Adipose tissue (tissue), 3 donors: ENCODE measurements at regions not wholly inside any gene's neighbourhood (a gene's known extent, or its start where the extent isn't known, plus 50 kb on each side); places are given as distances from the start of the nearest gene placed in this dataset.

Experiments
- H3K27ac ChIP-seq: one replicate; pipeline ENCODE4 v1.5.1; 2013; ENCODE audit warnings: low read depth, low read length
- WGBS, 3 donors: extraction: QIAGEN DNeasy Blood & Tissue Kit; methylation state at CpG; one replicate each; pipeline ENCODE4 v1.1.7; 2013; 5-methylcytosine and 5-hydroxymethylcytosine counted together
- donor health status: healthy with polysubstance abuse.
- donor health status: Bipolar disorder and iron deficiency.
- donor health status: healthy.

DNA sequence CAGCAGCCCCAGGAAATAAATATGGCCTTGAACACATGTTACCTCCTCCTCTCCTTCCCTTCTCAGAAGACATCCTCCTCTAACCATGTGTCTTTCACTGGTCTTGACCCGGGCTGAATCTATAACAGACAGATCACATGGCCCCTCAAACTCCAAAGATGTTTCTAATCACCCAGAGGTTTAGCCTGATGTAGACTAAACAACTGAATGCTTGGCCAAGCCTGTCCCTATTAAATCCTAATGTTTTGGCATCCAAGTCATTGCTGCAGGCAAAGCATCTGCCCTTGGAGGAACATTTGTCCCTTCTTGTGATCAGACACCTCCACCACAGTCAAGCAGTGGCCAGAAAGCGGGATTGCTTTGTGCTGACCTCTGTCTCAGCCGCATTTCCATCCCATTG lies 65.5 kb downstream of the ANKRD60 start:
- no peak overlapping the region for H3K27ac ChIP-seq
- WGBS, 3 donors, result 69 to 90% (median 83%) methylated on average over 3 of the region's 3 CpGs

DNA sequence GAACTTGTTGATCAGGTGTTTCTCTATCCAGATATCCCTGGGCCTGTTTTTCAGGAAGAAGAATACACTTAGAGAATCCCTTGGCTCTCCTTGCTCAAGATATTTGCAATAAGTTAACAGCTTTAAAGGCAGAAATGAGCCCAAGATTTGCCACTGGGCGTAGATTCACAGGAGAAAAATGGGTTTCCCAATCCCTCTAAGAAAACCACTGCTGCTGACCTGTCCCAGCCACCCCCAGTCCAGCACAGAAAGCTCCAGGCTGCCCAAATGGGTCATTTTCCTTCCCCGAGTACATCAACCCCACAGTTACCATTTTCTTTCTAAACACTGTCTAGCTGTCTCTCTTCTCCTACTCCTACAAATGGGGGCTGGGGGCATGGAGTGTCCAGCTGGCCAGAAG lies 67.3 kb downstream of the ANKRD60 start:
- 64 to 92% (median 83%) methylated on average over 2 of the region's 2 CpGs for WGBS, 3 donors
- no peak overlapping the region for H3K27ac ChIP-seq

DNA sequence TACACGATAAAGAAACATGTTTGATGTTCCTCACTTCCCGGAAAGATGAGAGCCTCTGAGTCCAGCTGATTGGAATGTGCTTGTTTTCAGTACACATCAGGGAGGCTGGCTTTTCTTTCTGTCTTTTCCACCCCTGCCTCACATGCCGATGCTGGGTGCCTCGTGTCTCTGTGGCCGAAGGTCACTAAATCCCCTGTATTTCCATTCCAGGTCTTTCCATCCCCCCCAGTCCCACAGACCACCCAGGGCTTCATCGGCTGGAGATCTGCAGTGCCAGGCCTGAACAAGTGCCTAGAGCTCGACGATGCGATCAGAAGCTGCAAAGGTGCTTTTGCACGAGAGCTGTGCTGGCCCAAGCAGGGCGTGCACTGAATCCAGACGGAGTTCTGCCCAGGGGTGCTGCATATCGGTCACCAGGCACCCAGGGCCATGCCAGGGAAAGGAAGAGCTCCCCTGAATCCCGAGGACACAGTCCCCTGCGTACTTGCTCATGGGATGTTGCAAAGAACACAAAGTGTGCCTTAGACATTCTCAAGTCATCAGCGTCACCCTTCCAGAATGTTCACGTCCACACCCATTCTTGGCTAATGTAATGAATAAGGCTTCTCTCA lies 67.9 kb downstream of the ANKRD60 start:
- 63 to 74% (median 69%) methylated on average over 17 of the region's 17 CpGs for WGBS, 3 donors
- no peak overlapping the region for H3K27ac ChIP-seq

DNA sequence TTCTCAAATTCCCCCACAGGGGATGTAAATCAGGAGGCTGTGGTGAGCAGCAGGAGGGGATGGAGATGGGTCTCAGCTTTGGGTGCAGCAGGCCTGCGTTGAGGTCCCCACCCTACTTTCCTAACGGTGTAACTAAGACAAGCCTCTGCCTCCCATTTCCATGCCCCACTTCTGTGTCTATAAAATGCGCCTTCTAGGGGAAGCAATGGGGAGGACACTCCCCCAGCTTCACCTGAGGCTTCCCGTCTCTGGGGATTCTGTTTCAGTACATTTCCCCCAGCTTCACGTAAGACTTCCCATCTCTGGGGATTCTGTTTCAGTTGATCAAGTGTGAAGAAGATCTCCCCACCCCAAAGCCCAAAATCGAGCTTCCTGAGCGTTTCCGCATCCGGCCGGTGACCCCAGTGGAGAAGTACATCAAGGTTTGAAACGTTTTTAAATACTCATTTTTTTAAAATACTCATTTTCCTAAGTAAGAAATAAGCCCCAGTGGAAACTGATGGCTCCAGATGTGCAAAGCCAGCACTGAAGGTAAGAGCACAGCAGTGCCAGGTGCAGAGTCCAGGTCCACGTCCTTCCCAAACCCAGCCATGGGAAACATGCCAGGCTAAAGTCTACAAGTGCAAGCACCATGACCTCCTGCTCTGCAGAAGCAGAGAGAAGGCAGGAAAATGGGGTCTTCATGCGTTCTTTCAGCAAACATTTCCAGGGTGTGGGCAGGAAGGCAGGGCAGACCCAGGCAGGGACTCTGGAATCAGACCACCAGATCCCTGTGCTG lies 73.1 kb downstream of the ANKRD60 start:
- no peak overlapping the region for H3K27ac ChIP-seq
- 62 to 81% (median 80%) methylated on average over 13 of the region's 13 CpGs for WGBS, 3 donors

DNA sequence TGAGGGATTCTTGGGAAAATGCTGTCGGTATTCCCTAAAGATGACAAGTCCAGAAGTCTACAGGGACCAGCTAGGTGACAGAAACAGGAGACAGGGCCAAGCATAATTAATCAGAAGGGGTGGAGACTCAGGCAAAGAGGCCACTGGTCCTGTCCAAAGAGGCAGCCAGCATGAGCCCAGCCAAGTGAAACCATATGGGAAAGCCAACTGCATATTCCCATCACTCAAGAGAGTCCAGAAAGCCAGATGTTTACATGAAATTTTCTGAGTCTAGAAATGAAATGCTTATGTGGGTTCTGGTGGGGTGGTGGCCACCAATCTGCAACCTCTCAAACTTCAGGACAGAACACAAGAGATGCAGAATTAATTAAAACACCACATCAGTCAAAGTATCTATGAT lies 74.3 kb downstream of the ANKRD60 start:
- WGBS, 3 donors, result 79 to 91% (median 84%) methylated on average over 1 of the region's 1 CpG
- H3K27ac ChIP-seq, result no peak overlapping the region

DNA sequence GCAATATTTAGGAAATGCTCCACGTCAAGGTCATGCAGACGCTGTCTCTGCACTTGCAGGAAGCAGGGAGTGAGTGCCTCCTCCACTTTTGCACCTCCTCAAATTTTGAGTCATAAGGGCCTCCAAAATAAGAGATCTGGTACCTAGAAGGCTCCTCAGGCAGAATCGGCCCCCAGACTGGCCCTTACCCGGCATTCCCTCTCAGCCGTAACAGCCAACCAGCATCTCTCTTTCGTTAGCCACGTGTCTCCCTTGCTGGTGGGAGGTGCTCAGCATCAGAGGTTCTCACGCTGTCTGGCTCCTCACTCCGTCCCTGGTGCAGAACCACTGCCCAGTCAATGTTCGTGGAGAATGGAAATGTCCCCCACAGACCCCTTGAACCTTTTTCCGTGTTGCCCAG lies 75.3 kb downstream of the ANKRD60 start:
- WGBS, 3 donors, result 48 to 64% (median 63%) methylated on average over 11 of the region's 11 CpGs
- no peak overlapping the region for H3K27ac ChIP-seq

DNA sequence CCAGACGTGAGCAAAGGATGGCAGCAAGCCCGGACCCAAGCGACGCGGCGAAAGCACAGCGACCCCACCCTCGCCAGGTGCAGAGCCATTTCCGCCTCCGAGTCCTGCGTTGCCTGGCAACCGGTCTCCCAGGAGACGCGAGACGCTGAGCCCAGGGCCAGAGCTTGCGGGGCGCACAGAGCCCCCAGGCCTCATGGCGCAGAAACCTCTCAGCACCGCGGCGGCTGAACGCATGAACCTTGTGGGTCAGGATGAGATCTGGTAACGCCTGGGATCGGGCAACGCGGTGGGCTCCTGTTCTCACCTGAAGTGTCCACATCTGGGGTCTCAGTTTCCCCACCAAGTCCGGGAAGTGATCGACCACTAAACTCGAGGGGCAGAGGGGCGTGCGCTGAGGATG lies 77.7 kb downstream of the ANKRD60 start:
- 12 to 35% (median 27%) methylated on average over 31 of the region's 31 CpGs for WGBS, 3 donors
- no peak overlapping the region for H3K27ac ChIP-seq

DNA sequence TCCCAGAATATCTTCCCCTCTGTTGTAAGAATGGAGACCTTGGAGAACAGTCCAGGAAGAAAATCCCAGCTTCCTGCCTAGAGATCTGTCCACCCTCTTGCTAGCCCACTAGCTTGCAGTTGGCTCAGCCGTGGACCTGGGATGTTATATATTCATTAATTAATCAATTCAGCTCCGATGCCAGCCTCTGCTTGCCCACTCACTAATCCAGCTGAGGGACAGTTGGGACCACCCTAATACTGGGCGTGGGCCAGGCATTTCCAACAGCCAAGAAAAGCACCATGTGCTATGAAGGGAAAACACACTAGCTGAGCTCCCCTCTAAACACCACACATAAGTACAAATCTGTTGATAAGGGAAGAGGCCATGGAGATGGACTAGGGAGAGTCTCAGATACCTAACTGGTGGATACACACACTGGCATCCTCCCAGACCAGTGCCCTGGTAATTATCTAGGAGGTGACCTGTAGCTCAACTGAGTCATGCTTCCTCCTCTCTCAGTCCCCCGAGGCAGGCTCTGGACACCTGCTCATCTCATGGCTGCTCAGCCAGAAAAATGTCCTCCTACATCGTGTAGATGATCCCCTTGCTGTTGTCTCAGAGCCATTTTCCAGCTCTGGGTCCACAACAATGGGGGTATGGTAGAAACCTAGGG lies 78.9 kb downstream of the ANKRD60 start:
- no peak overlapping the region for H3K27ac ChIP-seq
- WGBS, 3 donors, result 65 to 73% (median 72%) methylated on average over 5 of the region's 5 CpGs

DNA sequence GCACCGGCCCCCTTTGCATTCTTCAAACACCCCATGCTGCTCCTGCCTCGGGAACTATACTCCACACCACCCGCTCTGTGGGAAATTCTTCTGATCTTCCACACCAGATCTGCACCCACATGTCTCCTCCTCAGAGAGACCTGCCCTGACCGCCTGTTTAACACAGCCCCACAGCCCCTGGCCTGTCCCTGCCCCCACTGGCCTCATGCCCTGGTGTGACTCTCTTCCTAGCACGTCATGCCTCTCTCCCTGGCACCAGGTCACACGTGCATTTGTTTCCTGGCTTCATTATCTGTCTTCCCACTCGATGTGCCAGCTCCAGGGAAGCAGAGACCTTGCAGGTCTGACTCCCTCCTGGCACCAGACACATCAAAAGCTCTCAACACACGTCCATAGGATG lies 79.6 kb downstream of the ANKRD60 start:
- 51 to 65% (median 63%) methylated on average over 8 of the region's 8 CpGs for WGBS, 3 donors
- no peak overlapping the region for H3K27ac ChIP-seq

DNA sequence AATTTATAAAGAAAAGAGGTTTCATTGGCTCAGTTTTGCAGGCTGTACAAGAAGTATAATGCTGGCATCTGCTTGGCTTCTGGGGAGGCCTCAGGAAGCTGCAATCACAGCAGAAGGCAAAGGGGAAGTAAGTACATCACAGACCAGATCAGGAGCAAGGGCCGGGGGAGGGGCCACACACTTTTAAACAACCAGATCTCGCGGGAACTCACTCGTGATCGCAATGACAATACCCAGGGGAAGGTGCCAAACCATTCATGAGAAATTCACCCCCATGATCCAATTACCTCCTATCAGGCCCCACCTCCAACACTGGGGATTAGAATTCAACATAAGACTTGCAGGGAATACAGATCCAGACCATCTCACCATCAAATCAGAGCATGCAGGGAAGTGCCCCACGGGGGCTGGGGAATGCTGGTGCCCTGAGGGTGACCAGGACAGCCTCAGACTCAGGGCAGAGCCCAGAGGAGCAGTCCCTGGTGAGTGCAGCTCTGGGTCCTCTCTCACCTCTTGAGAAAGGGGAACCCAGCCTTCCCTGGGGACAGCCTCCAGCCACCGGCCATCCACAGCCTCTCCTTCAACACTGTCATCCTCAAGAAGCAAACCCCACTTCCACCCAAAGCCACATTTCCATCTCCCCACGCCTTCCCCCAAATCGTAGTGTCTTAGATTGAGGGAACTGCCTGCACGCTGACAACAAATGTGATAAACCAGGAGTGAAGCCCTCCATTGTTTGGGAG lies 80.7 kb downstream of the ANKRD60 start:
- WGBS, 3 donors, result 74 to 87% (median 86%) methylated on average over 10 of the region's 10 CpGs
- no peak overlapping the region for H3K27ac ChIP-seq

DNA sequence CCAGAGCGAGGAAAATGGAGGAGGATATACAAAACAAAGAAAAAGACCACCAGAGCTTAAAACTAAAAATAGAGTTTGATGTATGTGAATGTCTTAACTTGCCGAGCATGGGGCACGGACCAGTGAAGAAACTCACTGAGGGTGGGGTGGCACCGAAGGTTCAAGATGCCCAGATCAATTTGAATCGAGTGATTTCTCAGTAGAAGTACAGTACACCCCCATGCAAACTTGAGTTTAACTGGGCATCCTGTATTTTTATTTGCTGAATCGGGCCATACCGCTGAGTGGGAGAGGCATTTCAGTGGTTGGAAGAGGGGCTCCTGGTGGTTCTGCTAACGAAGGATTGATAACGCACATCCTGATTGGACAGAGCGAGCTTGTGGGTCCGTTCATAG lies 81.7 kb downstream of the ANKRD60 start:
- 83 to 95% (median 93%) methylated on average over 11 of the region's 11 CpGs for WGBS, 3 donors
- no peak overlapping the region for H3K27ac ChIP-seq

DNA sequence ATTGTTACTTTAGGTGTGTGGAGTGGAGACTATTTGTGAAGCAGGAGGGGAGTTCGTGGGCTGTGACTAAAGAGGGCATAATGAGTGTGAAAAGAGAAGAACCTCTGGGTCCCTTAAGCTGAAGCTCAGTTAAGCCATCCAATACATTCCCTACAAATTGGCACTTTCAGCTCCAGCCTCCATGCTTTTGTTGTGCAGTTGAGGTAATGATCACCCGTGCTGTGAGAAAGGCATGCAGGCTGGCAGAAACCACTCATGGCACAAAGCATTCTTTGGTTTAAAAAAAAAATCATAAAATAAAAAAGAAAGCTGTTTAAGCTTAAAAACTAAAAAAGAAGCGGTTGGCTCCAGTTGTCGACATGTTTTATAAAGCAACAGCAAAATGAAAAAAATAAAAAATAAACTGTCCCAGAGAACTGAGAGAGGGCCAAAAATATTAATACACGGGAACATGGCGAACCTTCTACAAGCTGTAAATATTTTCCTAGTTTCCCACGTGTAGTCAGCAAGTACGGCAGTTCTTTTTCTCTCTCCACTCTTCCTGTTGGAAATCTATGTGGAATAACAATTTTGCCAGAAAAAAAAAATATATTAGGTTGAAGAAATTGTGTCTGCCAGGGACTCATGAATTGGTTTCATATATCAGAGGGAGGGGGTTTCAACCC lies 82.2 kb downstream of the ANKRD60 start:
- WGBS, 3 donors, result 56 to 75% (median 68%) methylated on average over 8 of the region's 8 CpGs
- no peak overlapping the region for H3K27ac ChIP-seq

DNA sequence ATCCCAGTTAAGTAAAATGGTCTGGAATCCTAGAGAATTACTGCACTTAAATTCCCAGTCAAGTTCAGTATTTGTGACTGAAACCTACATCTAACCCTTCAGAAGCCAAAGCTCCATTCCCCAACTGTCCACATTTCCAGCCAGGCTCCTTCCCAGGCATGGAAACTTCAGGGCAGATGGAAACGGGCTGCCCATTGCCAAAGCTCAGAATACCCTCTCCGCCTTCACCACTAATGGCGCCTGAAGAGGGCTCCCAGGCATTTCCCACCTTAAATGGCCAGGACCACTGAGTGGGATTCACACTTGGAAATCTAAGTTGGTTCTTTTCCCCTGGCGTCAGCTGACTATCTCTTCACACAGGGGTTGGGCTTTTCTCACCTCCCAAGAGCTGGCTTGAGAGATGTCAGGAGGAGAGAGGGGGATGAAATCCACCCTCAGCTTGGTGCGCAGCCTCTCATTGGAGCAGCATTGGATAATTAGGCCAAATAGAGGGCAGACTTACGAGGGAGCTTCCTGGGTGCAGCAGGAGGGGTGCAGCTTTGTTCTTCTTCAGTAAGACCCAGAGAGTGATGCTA lies 82.9 kb downstream of the ANKRD60 start:
- H3K27ac ChIP-seq, result no peak overlapping the region
- WGBS, 3 donors, result 69 to 90% (median 82%) methylated on average over 6 of the region's 6 CpGs

DNA sequence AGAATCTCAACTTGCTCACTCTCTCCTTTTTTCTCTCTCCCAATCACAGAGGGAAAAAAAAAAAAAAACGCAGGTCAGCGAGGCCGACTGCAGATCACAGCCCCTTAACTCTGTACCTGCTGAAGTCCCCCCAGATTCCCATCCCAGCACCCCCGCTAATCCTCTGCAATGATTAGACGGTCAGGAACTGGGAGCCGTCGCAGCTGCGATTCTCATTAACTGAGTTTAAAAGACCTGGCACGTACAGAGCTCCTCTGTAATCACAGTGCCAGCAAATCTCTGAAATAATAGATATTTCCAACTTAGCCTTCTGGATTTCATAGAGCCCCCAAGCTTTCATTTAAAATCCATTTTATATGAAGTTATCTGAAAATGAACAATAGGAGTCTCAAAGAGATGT lies 84.4 kb downstream of the ANKRD60 start:
- WGBS, 3 donors, result 56 to 88% (median 87%) methylated on average over 9 of the region's 9 CpGs
- H3K27ac ChIP-seq, result no peak overlapping the region

DNA sequence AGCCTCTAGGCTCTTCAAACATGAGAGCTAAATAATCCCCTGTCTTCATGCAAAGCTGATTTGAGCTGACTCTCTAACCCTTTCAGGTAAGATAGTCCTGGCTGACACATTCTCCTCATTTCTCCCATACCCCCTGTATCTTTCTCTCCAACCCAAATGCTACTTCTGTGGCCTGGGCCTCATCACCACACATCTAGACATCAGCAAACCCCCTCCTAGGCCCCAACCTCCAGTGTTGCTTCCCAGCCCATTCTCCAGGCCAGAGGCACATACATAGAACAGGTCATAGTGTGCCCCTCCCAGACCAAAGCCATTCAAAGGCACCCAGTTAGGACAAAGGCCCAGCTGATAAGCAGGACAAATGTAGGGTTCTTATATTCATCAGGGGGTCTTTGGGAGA lies 84.9 kb downstream of the ANKRD60 start:
- no peak overlapping the region for H3K27ac ChIP-seq

DNA sequence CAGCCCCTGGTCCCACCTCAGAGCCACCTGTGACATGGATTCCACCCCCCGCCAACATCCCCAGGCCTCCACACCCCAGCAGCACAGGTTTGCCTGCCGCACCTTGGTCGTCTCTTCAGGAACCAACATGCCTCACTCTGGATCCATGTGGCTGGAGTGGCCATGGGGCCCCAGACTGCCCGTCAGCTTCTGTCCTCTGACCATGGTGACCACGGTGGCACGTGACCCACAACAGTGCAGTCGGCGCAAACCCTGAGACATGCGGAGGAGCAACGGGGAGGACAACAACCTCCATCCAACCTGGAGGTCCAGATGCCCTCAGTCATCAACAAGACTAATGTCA lies 85.6 kb downstream of the ANKRD60 start:
- WGBS, 3 donors, result 88 to 96% (median 93%) methylated on average over 10 of the region's 10 CpGs
- H3K27ac ChIP-seq, result no peak overlapping the region

DNA sequence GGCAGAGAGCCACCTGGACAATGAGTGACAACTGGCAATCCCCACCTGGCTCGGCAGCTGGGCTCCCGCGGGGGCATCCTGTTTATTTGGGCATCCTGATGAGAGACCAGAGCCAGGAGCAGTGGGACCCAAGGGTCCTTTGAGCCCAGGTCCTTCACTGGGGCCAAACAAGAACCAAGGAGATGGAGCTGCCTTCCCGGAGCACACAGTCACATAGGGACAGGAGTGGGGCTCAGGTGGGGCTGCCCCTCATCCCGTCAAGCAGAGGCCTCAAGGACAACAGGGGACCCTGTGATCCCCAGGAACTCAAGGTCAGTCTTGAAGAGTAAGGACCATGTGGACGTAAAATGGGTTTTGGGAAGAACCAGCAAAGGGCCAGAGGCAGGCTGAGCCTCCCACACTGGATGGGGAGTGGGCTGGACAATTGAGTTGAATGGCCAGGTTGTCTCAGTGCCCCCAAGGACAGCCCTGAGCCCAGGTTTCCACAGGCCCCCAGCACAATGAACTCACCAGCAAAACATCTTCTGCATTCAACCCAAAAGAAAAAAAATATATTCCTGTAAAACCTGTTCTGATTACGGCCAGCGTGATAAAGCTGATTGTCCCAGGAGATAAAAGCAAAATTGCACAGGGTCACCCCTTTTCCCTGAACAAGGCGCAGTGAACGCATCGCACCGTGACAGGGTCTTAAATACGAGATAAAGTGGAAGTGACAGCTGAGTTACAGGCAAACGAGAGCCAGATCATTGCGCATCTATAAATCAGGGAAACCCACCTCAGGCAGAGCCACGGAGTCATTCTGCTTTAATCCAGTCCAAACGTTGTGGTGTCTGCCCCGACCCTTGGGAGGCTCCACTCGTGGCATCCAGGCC lies 86.2 kb downstream of the ANKRD60 start:
- no peak overlapping the region for H3K27ac ChIP-seq
- 55 to 85% (median 85%) methylated on average over 19 of the region's 19 CpGs for WGBS, 3 donors

DNA sequence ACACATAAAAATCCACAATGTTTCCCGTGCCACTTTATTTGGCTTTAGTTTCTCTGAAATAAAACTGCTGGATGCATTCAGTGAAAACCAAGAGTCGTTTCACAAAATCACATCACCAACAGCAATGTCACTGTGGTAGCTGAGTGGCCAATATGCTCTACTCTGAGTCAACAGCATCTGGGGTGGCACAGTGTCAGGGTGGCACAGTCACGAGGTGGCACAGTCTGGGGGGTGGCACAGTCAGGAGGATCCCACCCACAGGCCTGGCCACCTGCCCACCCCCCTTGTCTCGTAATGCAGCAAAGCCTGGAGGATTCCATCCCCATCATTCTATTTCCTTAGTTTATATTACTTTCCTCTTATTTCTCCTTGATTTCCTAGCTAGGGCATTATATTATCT lies 87.0 kb downstream of the ANKRD60 start:
- WGBS, 3 donors, result 69 to 79% (median 77%) methylated on average over 4 of the region's 4 CpGs
- H3K27ac ChIP-seq, result no peak overlapping the region
